Trophoblast cell (in vitro differentiated cells and primary cell): ENCODE measurements at regions not wholly inside any gene's neighbourhood (a gene's known extent, or its start where the extent isn't known, plus 50 kb on each side); places are given as distances from the start of the nearest gene placed in this dataset.

Experiments used
- DNase-seq, 2 donors: peaks; one replicate each; pipeline ENCODE4 v3.0.0-alpha.2; 2016
- H2AFZ ChIP-seq: 2 replicates; pipeline ENCODE4 v1.6.1; 2013; ENCODE audit warnings: low read length, moderate library complexity, mild to moderate bottlenecking; ENCODE audit not compliant: insufficient read depth, poor library complexity
- H2AK5ac ChIP-seq: 2 replicates; pipeline ENCODE4 v1.6.1; 2013; ENCODE audit warnings: mild to moderate bottlenecking, low read length
- H2BK120ac ChIP-seq: 2 replicates; pipeline ENCODE4 v1.6.1; 2013; ENCODE audit warnings: low read length, mild to moderate bottlenecking, moderate library complexity; ENCODE audit not compliant: insufficient read depth, poor library complexity
- H2BK12ac ChIP-seq: 2 replicates; pipeline ENCODE4 v1.6.1; 2013; ENCODE audit warnings: mild to moderate bottlenecking, low read length, moderate library complexity
- H2BK5ac ChIP-seq: 2 replicates; pipeline ENCODE4 v1.6.1; 2013; ENCODE audit warnings: low read length, low read depth, moderate library complexity, mild to moderate bottlenecking; ENCODE audit not compliant: poor library complexity
- H3K14ac ChIP-seq: 2 replicates; pipeline ENCODE4 v1.6.1; 2013; ENCODE audit warnings: mild to moderate bottlenecking, low read length
- H3K18ac ChIP-seq: 2 replicates; pipeline ENCODE4 v1.6.1; 2013; ENCODE audit warnings: mild to moderate bottlenecking, low read length
- H3K23ac ChIP-seq: 2 replicates; pipeline ENCODE4 v1.6.1; 2013; ENCODE audit warnings: low read length
- H3K27ac ChIP-seq: 2 replicates; pipeline ENCODE4 v1.5.1; 2013; ENCODE audit warnings: low read depth, mild to moderate bottlenecking, inconsistent platforms, low read length, moderate library complexity
- H3K27me3 ChIP-seq: 2 replicates; pipeline ENCODE4 v1.6.1; 2013; ENCODE audit warnings: inconsistent platforms, mild to moderate bottlenecking, low read length, moderate library complexity; ENCODE audit not compliant: insufficient read depth
- H3K36me3 ChIP-seq, 2 experiments: 1 replicate in 1 of 2; 2 replicates in 1 of 2; pipeline ENCODE4 v1.6.1; 2013; ENCODE audit warnings: low read length in 2 of 2, mild to moderate bottlenecking in 2 of 2, moderate library complexity in 1 of 2; ENCODE audit not compliant: insufficient read depth in 2 of 2, control insufficient read depth in 1 of 2
- H3K4ac ChIP-seq: 2 replicates; pipeline ENCODE4 v1.6.1; 2013; ENCODE audit warnings: low read depth, mild to moderate bottlenecking, low read length, moderate library complexity
- H3K4me1 ChIP-seq, 2 experiments: 1 replicate in 1 of 2; 2 replicates in 1 of 2; pipeline ENCODE4 v1.6.1; 2013; ENCODE audit warnings: low read length in 2 of 2, mild to moderate bottlenecking in 2 of 2, moderate library complexity in 1 of 2; ENCODE audit not compliant: insufficient read depth in 2 of 2, control insufficient read depth in 1 of 2
- H3K4me2 ChIP-seq: 2 replicates; pipeline ENCODE4 v1.6.1; 2013; ENCODE audit warnings: inconsistent platforms, mild to moderate bottlenecking, low read length, moderate library complexity
- H3K4me3 ChIP-seq: 2 replicates; pipeline ENCODE4 v1.5.1; 2013; ENCODE audit warnings: mild to moderate bottlenecking, low read depth, low read length, inconsistent platforms
- H3K79me1 ChIP-seq: one replicate; pipeline ENCODE4 v1.6.1; 2013; ENCODE audit warnings: low read length
- H3K79me2 ChIP-seq: 2 replicates; pipeline ENCODE4 v1.6.1; 2013; ENCODE audit warnings: low read length, mild to moderate bottlenecking; ENCODE audit not compliant: control insufficient read depth, insufficient read depth, poor library complexity
- H3K9ac ChIP-seq: 2 replicates; pipeline ENCODE4 v1.6.1; 2013; ENCODE audit warnings: mild to moderate bottlenecking, low read length
- H3K9me3 ChIP-seq: 2 replicates; pipeline ENCODE4 v1.6.1; 2013; ENCODE audit warnings: low read depth, mild to moderate bottlenecking, control low read depth, inconsistent platforms, low read length; ENCODE audit not compliant: insufficient read depth
- H4K12ac ChIP-seq: 2 replicates; pipeline ENCODE4 v1.6.1; 2013; ENCODE audit warnings: low read depth, mild to moderate bottlenecking, low read length, moderate library complexity
- H4K8ac ChIP-seq: 2 replicates; pipeline ENCODE4 v1.6.1; 2013; ENCODE audit warnings: low read depth, mild to moderate bottlenecking, low read length, moderate library complexity
- H4K91ac ChIP-seq: one replicate; pipeline ENCODE4 v1.6.1; 2013; ENCODE audit warnings: low read depth, mild to moderate bottlenecking, low read length, moderate library complexity
- WGBS: extraction: QIAGEN DNeasy Blood & Tissue Kit; methylation state at CpG from one replicate; pipeline ENCODE4 v1.1.7; 2013; ENCODE audit warnings: missing lambda C conversion rate; ENCODE audit not compliant: insufficient read length, insufficient coverage; ENCODE audit errors: extremely low coverage; 5-methylcytosine and 5-hydroxymethylcytosine counted together

GRCh38 chr16:64780445-64780844 is 341.4 kb downstream of the CDH11 start:
- no peak overlapping the region for H3K4ac ChIP-seq
- no peaks in the 10 kb centered on the region for H3K9me3 ChIP-seq
- no peak for DNase-seq
- no peak overlapping the region for H4K12ac ChIP-seq
- H3K4me2 ChIP-seq = no peak overlapping the region
- no peak overlapping the region for H2AK5ac ChIP-seq
- no peaks in the 10 kb centered on the region for H3K27me3 ChIP-seq
- no peak overlapping the region for H3K27ac ChIP-seq
- no peak overlapping the region for H3K18ac ChIP-seq
- H2BK5ac ChIP-seq = no peak overlapping the region
- H3K4me1 ChIP-seq = no peaks in the 10 kb centered on the region
- no peak overlapping the region for H4K8ac ChIP-seq
- WGBS = no CpG with 5 or more reads among the region's 3 CpGs
- no peak overlapping the region for H2AFZ ChIP-seq
- H3K14ac ChIP-seq = no peak overlapping the region
- H3K79me2 ChIP-seq = no peaks in the 10 kb centered on the region
- H3K36me3 ChIP-seq = no peaks in the 10 kb centered on the region
- no peak overlapping the region for H3K9ac ChIP-seq
- no peak overlapping the region for H2BK120ac ChIP-seq
- H3K79me1 ChIP-seq = no peaks in the 10 kb centered on the region
- H3K4me3 ChIP-seq = no peak overlapping the region
- no peak overlapping the region for H4K91ac ChIP-seq
- H3K23ac ChIP-seq = no peak overlapping the region
- H2BK12ac ChIP-seq = no peak overlapping the region

- H3K4ac ChIP-seq = no peak overlapping the region
- no peak overlapping the region for H3K27ac ChIP-seq
- H3K9me3 ChIP-seq = no peaks in the 10 kb centered on the region
- no peaks in the 10 kb centered on the region for H3K27me3 ChIP-seq
- H2BK120ac ChIP-seq = no peak overlapping the region
- H3K14ac ChIP-seq = no peak overlapping the region
- no peak overlapping the region for H3K18ac ChIP-seq
- H3K4me3 ChIP-seq = no peak overlapping the region
- no CpG with 5 or more reads among the region's 1 CpG for WGBS
- H3K36me3 ChIP-seq = no peaks in the 10 kb centered on the region
- H2AK5ac ChIP-seq = no peak overlapping the region
- H3K4me2 ChIP-seq = no peak overlapping the region
- H2AFZ ChIP-seq = no peak overlapping the region
- no peaks in the 10 kb centered on the region for H3K79me2 ChIP-seq
- H4K12ac ChIP-seq = no peak overlapping the region
- H4K8ac ChIP-seq = no peak overlapping the region
- no peak overlapping the region for H3K9ac ChIP-seq
- H3K4me1 ChIP-seq = no peaks in the 10 kb centered on the region
- H3K79me1 ChIP-seq = no peaks in the 10 kb centered on the region
- no peak overlapping the region for H2BK12ac ChIP-seq
- DNase-seq = no peak
- H2BK5ac ChIP-seq = no peak overlapping the region
- H4K91ac ChIP-seq = no peak overlapping the region
- H3K23ac ChIP-seq = no peak overlapping the region
Observed at GRCh38 chr16:64778777-64779176, 343.1 kb downstream of the CDH11 start.

- H3K18ac ChIP-seq = no peak overlapping the region
- H3K4me3 ChIP-seq = no peak overlapping the region
- no peak overlapping the region for H3K23ac ChIP-seq
- no peak overlapping the region for H3K27ac ChIP-seq
- no peak overlapping the region for H3K4me2 ChIP-seq
- no peaks in the 10 kb centered on the region for H3K79me1 ChIP-seq
- H4K91ac ChIP-seq = no peak overlapping the region
- H4K12ac ChIP-seq = no peak overlapping the region
- H3K9ac ChIP-seq = no peak overlapping the region
- H2BK12ac ChIP-seq = no peak overlapping the region
- no peak overlapping the region for H3K14ac ChIP-seq
- H2BK120ac ChIP-seq = no peak overlapping the region
- no peak overlapping the region for H2AFZ ChIP-seq
- no peak overlapping the region for H4K8ac ChIP-seq
- H2BK5ac ChIP-seq = no peak overlapping the region
- no peak overlapping the region for H2AK5ac ChIP-seq
- WGBS = no CpG with 5 or more reads among the region's 2 CpGs
- no peaks in the 10 kb centered on the region for H3K36me3 ChIP-seq
- H3K4ac ChIP-seq = no peak overlapping the region
- H3K9me3 ChIP-seq = no peaks in the 10 kb centered on the region
- no peak for DNase-seq
- no peaks in the 10 kb centered on the region for H3K27me3 ChIP-seq
- H3K79me2 ChIP-seq = no peaks in the 10 kb centered on the region
- H3K4me1 ChIP-seq = no peaks in the 10 kb centered on the region
Observed at GRCh38 chr16:64773638-64774037, 348.2 kb downstream of the CDH11 start.

GRCh38 chr16:64773184-64773583 is 348.7 kb downstream of the CDH11 start:
- no peaks in the 10 kb centered on the region for H3K9me3 ChIP-seq
- no CpG with 5 or more reads among the region's 3 CpGs for WGBS
- no peak overlapping the region for H3K23ac ChIP-seq
- no peak overlapping the region for H3K14ac ChIP-seq
- peak in 1 of 2 donors; percentile 2 for DNase-seq
- H2BK12ac ChIP-seq = no peak overlapping the region
- H3K79me1 ChIP-seq = no peaks in the 10 kb centered on the region
- H2BK5ac ChIP-seq = no peak overlapping the region
- H4K91ac ChIP-seq = no peak overlapping the region
- no peak overlapping the region for H3K18ac ChIP-seq
- no peaks in the 10 kb centered on the region for H3K27me3 ChIP-seq
- no peaks in the 10 kb centered on the region for H3K4me1 ChIP-seq
- H2AK5ac ChIP-seq = no peak overlapping the region
- no peak overlapping the region for H4K8ac ChIP-seq
- no peaks in the 10 kb centered on the region for H3K36me3 ChIP-seq
- no peak overlapping the region for H3K4me3 ChIP-seq
- H2BK120ac ChIP-seq = no peak overlapping the region
- no peak overlapping the region for H3K9ac ChIP-seq
- H3K4ac ChIP-seq = no peak overlapping the region
- no peak overlapping the region for H4K12ac ChIP-seq
- no peak overlapping the region for H3K27ac ChIP-seq
- H2AFZ ChIP-seq = no peak overlapping the region
- no peak overlapping the region for H3K4me2 ChIP-seq
- no peaks in the 10 kb centered on the region for H3K79me2 ChIP-seq
